ENCODE measurements at regions not wholly inside any gene's neighbourhood (a gene's known extent, or its start where the extent isn't known, plus 50 kb on each side); places are given as distances from the start of the nearest gene placed in this dataset.

GRCh38 chrX:69238114-69238886, 73.0 kb upstream of the PJA1 start:
- Histone ChIP-seq H3K4me3 (no peak overlapping the region), H3K27ac (no peak overlapping the region), H3K4me1 (no peaks in the 10 kb centered on the region), H3K27me3 (no peaks in the 10 kb centered on the region), H3K9me3 (no peaks in the 10 kb centered on the region), H3K36me3 (ENCODE audit: low read depth, missing control alignments) (no peaks in the 10 kb centered on the region)
- 78% methylated on average over 18 of the region's 18 CpGs; no CpG with 5 or more reads in 1 of the 2 donors for WGBS, 2 donors
- intact Hi-C loops (cut with DNase I; ENCODE audit: low total_unique reads) = no loop called here
- no peak for TF ChIP-seq CTCF (IDR thresholded peaks at IDR 0.05)
- no peak for TF ChIP-seq POLR2A (IDR thresholded peaks at IDR 0.05)
- no peak for DNase-seq

GRCh38 chrX:69237236-69237635, 72.0 kb upstream of the PJA1 start:
- intact Hi-C loops (cut with DNase I; ENCODE audit: low total_unique reads) = no loop called here
- H3K9me3 ChIP-seq = no peaks in the 10 kb centered on the region
- TF ChIP-seq POLR2A (IDR thresholded peaks at IDR 0.05) (no peak), CTCF (IDR thresholded peaks at IDR 0.05) (no peak)
- no peaks in the 10 kb centered on the region for H3K27me3 ChIP-seq
- H3K36me3 ChIP-seq (ENCODE audit: low read depth, missing control alignments) = no peaks in the 10 kb centered on the region
- H3K4me1 ChIP-seq = no peaks in the 10 kb centered on the region
- no peak for DNase-seq
- no peak overlapping the region for H3K4me3 ChIP-seq
- no peak overlapping the region for H3K27ac ChIP-seq
- WGBS, 2 donors = 60 to 93% methylated on average over 1 to 5 of the region's 5 CpGs

GRCh38 chrX:69236641-69237040, 71.4 kb upstream of the PJA1 start:
- 84 to 96% methylated on average over 2 of the region's 2 CpGs for WGBS, 2 donors
- Histone ChIP-seq H3K4me1 (no peaks in the 10 kb centered on the region), H3K36me3 (ENCODE audit: low read depth, missing control alignments) (no peaks in the 10 kb centered on the region), H3K27me3 (no peaks in the 10 kb centered on the region), H3K9me3 (no peaks in the 10 kb centered on the region), H3K4me3 (no peak overlapping the region), H3K27ac (no peak overlapping the region)
- DNase-seq = no peak
- no peak for TF ChIP-seq POLR2A (IDR thresholded peaks at IDR 0.05)
- no peak for TF ChIP-seq CTCF (IDR thresholded peaks at IDR 0.05)
- intact Hi-C loops (cut with DNase I; ENCODE audit: low total_unique reads) = no loop called here

- DNase-seq = no peak
- intact Hi-C loops (cut with DNase I; ENCODE audit: low total_unique reads) = no loop called here
Observed at GRCh38 chrX:69234624-69235023, 69.4 kb upstream of the PJA1 start.

More at GRCh38 chrX:69234624-69235023, 69.4 kb upstream of the PJA1 start:
- no peak for TF ChIP-seq CTCF (IDR thresholded peaks at IDR 0.05)
- no peak for TF ChIP-seq POLR2A (IDR thresholded peaks at IDR 0.05)
- Histone ChIP-seq H3K4me3 (no peak overlapping the region), H3K27me3 (no peaks in the 10 kb centered on the region), H3K36me3 (ENCODE audit: low read depth, missing control alignments) (no peaks in the 10 kb centered on the region), H3K27ac (no peak overlapping the region), H3K4me1 (no peaks in the 10 kb centered on the region), H3K9me3 (no peaks in the 10 kb centered on the region)

Measured in testis (tissue), 2 donors.